Ascending aorta (tissue), 2 donors: ENCODE measurements at regions not wholly inside any gene's neighbourhood (a gene's known extent, or its start where the extent isn't known, plus 50 kb on each side); places are given as distances from the start of the nearest gene placed in this dataset.

Experiments used
- DNase-seq, 2 donors: peaks; one replicate each; pipeline ENCODE4 v3.0.0-alpha.2; 2019; ENCODE audit warnings: low spot score in 2 of 2
- H3K27ac ChIP-seq, 2 donors: fragments of 200-600 bp; sonication (generic); one replicate each; pipeline ENCODE4 v1.5.1; 2016 to 2017; ENCODE audit warnings: mild to moderate bottlenecking in 1 of 2
- H3K27me3 ChIP-seq: fragments of 200-600 bp; sonication (generic); one replicate; pipeline ENCODE4 v1.5.1; 2017
- H3K36me3 ChIP-seq, 2 donors: fragments of 200-600 bp; sonication (generic); one replicate each; pipeline ENCODE4 v1.5.1; 2016
- H3K4me1 ChIP-seq, 2 donors: fragments of 200-600 bp; sonication (generic); one replicate each; pipeline ENCODE4 v1.5.1; 2016 to 2017; ENCODE audit warnings: mild to moderate bottlenecking in 1 of 2
- H3K4me3 ChIP-seq, 2 donors: fragments of 200-600 bp; sonication (generic); one replicate each; pipeline ENCODE4 v1.5.1; 2016 to 2017; ENCODE audit warnings: mild to moderate bottlenecking in 1 of 2
- H3K9me3 ChIP-seq, 2 donors: fragments of 200-600 bp; sonication (generic); one replicate each; pipeline ENCODE4 v1.5.1; 2016
- intact Hi-C: fragments of 100-400 bp; cut with DNase I; formaldehyde crosslinking; loops from one replicate; pipeline ENCODE4 v1.15.1; 2023
- TF ChIP-seq, protein P1 (sequence below), 3 experiments: fragments of 200-600 bp in 2 of 3; fragments of 450-650 bp in 1 of 3; sonication (generic) in 2 of 3; IDR thresholded peaks; one replicate each; pipeline ENCODE4 v1.5.1; 2016 to 2019; ENCODE audit warnings: antibody characterized with exemption in 3 of 3, mild to moderate bottlenecking in 1 of 3, moderate library complexity in 1 of 3

- no peak for DNase-seq
- H3K9me3 ChIP-seq = no peaks in the 10 kb centered on the region
- H3K27me3 ChIP-seq = no peaks in the 10 kb centered on the region
- H3K27ac ChIP-seq = no peak overlapping the region
- H3K4me1 ChIP-seq = no peaks in the 10 kb centered on the region
- no peak overlapping the region for H3K4me3 ChIP-seq
- TF ChIP-seq, protein P1, sequence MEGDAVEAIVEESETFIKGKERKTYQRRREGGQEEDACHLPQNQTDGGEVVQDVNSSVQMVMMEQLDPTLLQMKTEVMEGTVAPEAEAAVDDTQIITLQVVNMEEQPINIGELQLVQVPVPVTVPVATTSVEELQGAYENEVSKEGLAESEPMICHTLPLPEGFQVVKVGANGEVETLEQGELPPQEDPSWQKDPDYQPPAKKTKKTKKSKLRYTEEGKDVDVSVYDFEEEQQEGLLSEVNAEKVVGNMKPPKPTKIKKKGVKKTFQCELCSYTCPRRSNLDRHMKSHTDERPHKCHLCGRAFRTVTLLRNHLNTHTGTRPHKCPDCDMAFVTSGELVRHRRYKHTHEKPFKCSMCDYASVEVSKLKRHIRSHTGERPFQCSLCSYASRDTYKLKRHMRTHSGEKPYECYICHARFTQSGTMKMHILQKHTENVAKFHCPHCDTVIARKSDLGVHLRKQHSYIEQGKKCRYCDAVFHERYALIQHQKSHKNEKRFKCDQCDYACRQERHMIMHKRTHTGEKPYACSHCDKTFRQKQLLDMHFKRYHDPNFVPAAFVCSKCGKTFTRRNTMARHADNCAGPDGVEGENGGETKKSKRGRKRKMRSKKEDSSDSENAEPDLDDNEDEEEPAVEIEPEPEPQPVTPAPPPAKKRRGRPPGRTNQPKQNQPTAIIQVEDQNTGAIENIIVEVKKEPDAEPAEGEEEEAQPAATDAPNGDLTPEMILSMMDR (IDR thresholded peaks at IDR 0.05) = no peak
- H3K36me3 ChIP-seq = no peaks in the 10 kb centered on the region
- intact Hi-C loops = no loop called here
These were observed 521.9 kb upstream of the PROK2 start for GRCh38 chr3:72306800-72307341.

DNA sequence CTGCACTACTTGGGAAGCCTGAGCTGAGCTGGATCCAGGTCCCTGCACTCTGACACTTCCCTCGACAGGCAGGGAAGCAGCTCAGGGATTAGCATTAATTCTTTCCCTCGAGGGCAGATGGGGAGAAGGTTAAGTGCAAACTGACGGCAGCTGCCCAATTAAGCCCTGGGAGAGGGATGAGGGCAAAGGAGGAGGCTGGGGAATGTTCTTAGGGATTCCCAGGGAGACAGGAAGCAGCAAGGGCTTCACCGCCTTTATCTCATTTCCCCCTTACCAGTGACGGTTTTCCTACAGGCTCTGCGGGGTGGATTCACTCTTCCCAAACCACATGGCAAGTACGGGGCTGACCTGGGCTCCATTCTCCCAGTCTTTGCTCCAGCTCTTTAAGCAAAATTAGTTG is 519.0 kb upstream of the PROK2 start:
- no peaks in the 10 kb centered on the region for H3K27me3 ChIP-seq
- H3K9me3 ChIP-seq = no peaks in the 10 kb centered on the region
- no peak overlapping the region for H3K4me3 ChIP-seq
- no peaks in the 10 kb centered on the region for H3K36me3 ChIP-seq
- no peak overlapping the region for H3K27ac ChIP-seq
- no peak for DNase-seq
- TF ChIP-seq, protein P1 (IDR thresholded peaks at IDR 0.05) = no peak
- intact Hi-C loops = no loop called here
- no peaks in the 10 kb centered on the region for H3K4me1 ChIP-seq

GRCh38 chr3:72301779-72302178 is 516.8 kb upstream of the PROK2 start:
- Histone ChIP-seq H3K27me3 (no peaks in the 10 kb centered on the region), H3K4me3 (no peak overlapping the region), H3K36me3 (no peaks in the 10 kb centered on the region), H3K27ac (no peak overlapping the region), H3K9me3 (no peaks in the 10 kb centered on the region), H3K4me1 (no peaks in the 10 kb centered on the region)
- no peak for DNase-seq
- TF ChIP-seq, protein P1 (IDR thresholded peaks at IDR 0.05) = no peak
- intact Hi-C loops = no loop called here

DNA sequence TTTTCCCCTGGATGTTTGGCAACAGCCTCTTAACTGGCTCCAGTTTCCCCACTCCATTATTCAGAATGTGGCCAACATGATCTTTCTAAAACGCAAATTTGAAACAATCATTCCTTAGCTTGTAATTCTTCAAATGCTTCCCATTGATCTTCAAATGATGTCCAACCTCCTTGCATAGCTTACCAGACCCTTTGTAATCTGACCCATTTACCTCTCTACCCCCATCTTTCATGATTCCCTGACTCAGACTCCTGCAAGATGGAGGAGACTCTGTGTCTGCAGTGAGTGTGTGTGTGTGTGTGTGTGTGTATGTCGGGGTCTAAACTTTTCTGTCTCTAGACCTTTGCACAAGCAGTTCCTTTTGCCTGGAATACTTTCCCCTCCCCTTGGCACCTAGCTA is 515.7 kb upstream of the PROK2 start:
- no peak for DNase-seq
- Histone ChIP-seq H3K4me1 (no peaks in the 10 kb centered on the region), H3K4me3 (no peak overlapping the region), H3K9me3 (no peaks in the 10 kb centered on the region), H3K27ac (no peak overlapping the region), H3K27me3 (no peaks in the 10 kb centered on the region), H3K36me3 (no peaks in the 10 kb centered on the region)
- TF ChIP-seq, protein P1 (IDR thresholded peaks at IDR 0.05) = no peak
- intact Hi-C loops = no loop called here

GRCh38 chr3:72299823-72300222 is 514.9 kb upstream of the PROK2 start:
- H3K4me3 ChIP-seq = no peak overlapping the region
- no peak for DNase-seq

More at GRCh38 chr3:72299823-72300222, 514.9 kb upstream of the PROK2 start:
- TF ChIP-seq, protein P1 (IDR thresholded peaks at IDR 0.05) = no peak
- Histone ChIP-seq H3K27me3 (no peaks in the 10 kb centered on the region), H3K4me1 (no peaks in the 10 kb centered on the region), H3K27ac (no peak overlapping the region), H3K36me3 (no peaks in the 10 kb centered on the region), H3K9me3 (no peaks in the 10 kb centered on the region)
- intact Hi-C loops = no loop called here
